ENCODE measurements at regions not wholly inside any gene's neighbourhood (a gene's known extent, or its start where the extent isn't known, plus 50 kb on each side); places are given as distances from the start of the nearest gene placed in this dataset.

GRCh38 chr17:14595656-14596055 is 294.8 kb downstream of the HS3ST3B1 start (continued):
- TF ChIP-seq RNF2 (IDR thresholded peaks at IDR 0.05; ENCODE audit: borderline replicate concordance, low read depth, low read length, missing control alignments, poor library complexity, severe bottlenecking) (no peak), TAF7 (optimal IDR thresholded peaks at IDR 0.05; ENCODE audit: borderline replicate concordance, low read depth, low read length) (no peak), TAF1 (IDR thresholded peaks at IDR 0.05; ENCODE audit: low read depth, low read length) (no peak), RFX5 (IDR thresholded peaks at IDR 0.05; ENCODE audit: borderline replicate concordance, low read depth, low read length) (no peak)

Data from H1 (cell line).